Right cardiac atrium (tissue), 5 donors: ENCODE measurements at regions not wholly inside any gene's neighbourhood (a gene's known extent, or its start where the extent isn't known, plus 50 kb on each side); places are given as distances from the start of the nearest gene placed in this dataset.
A peak's percentile ranks its signal among the peaks of the same experiment; 100 is the strongest.

Experiments used
- ATAC-seq, 2 donors: fragments of 200-7000 bp; cut with Tn5 transposase; one replicate each; pipeline versions ENCODE4 v1.8.0 to v1.9.1; 2020; ENCODE audit warnings: moderate library complexity in 2 of 2, mild to moderate bottlenecking in 1 of 2
- DNase-seq, 3 donors: peaks; one replicate each; pipeline ENCODE4 v3.0.0-alpha.2; 2020
- H3K27ac ChIP-seq: one replicate; pipeline ENCODE4 v1.5.1; 2013; ENCODE audit warnings: mild to moderate bottlenecking, low read length, control low read depth, moderate library complexity
- H3K27me3 ChIP-seq: one replicate; pipeline ENCODE4 v1.6.1; 2013; ENCODE audit not compliant: control insufficient read depth, insufficient read depth
- H3K4me1 ChIP-seq: one replicate; pipeline ENCODE4 v1.6.1; 2013; ENCODE audit warnings: low read length; ENCODE audit not compliant: control insufficient read depth, insufficient read depth
- H3K4me3 ChIP-seq: one replicate; pipeline ENCODE4 v1.5.1; 2013; ENCODE audit warnings: low read length, control low read depth
- H3K9me3 ChIP-seq: one replicate; pipeline ENCODE4 v1.6.1; 2013; ENCODE audit warnings: low read length; ENCODE audit not compliant: control insufficient read depth
- whole genome bisulfite sequencing: extraction: QIAGEN DNeasy Blood & Tissue Kit; methylation state at CpG from one replicate; pipeline ENCODE4 v1.1.7; 2013; 5-methylcytosine and 5-hydroxymethylcytosine counted together
- intact Hi-C, 4 donors: fragments of 100-400 bp; cut with DNase I; formaldehyde crosslinking; loops; one replicate each; pipeline versions ENCODE4 v1.11.0 to v1.14.0; 2022 to 2023
- donor health status: healthy with polysubstance abuse.
- donor health status: DM: no; HTN: yes; CAD: no.
- donor health status: DM: no; HTN: no; CAD: no.
- donor health status: DM: no; HTN: yes; CAD: no; lungs with severe emphysema.
- donor health status: DM: yes; HTN: yes; CAD: no.

- no peak for ATAC-seq
These were observed 196.9 kb upstream of the BANK1 start for GRCh38 chr4:101593666-101594065.

DNA sequence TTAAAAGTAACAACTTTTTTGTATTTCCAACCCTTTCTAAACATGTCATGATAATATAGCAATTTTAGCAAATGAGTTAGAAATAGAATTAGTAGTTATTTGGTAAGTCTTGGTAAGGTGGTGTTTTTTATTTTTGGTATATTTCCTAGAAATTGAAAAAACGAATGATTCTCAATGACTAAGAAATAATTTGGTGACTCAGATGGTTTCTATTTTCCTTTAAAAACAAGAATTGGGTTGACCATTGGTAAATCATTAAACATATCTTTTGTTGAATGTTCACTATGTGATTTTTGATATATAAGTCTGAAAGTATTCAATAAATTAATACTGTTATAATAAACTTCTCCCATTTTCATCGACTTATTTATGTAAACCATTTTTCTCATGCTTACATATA is 206.2 kb upstream of the BANK1 start:
- Histone ChIP-seq H3K4me1 (no peaks in the 10 kb centered on the region), H3K4me3 (no peak overlapping the region), H3K27me3 (no peaks in the 10 kb centered on the region), H3K9me3 (peaks cover 3% of the 10 kb centered on the region), H3K27ac (no peak overlapping the region)
- no peak for DNase-seq
- 75% methylated on average over 2 of the region's 2 CpGs for WGBS
- intact Hi-C loops: no loop called here
- ATAC-seq: no peak

More at GRCh38 chr4:101593666-101594065, 196.9 kb upstream of the BANK1 start:
- intact Hi-C loops: no loop called here
- WGBS: 82% methylated on average over 2 of the region's 2 CpGs
- no peak for DNase-seq
- no peak overlapping the region for H3K27ac ChIP-seq
- no peaks in the 10 kb centered on the region for H3K9me3 ChIP-seq
- H3K27me3 ChIP-seq: no peaks in the 10 kb centered on the region
- no peak overlapping the region for H3K4me3 ChIP-seq
- no peaks in the 10 kb centered on the region for H3K4me1 ChIP-seq

DNA sequence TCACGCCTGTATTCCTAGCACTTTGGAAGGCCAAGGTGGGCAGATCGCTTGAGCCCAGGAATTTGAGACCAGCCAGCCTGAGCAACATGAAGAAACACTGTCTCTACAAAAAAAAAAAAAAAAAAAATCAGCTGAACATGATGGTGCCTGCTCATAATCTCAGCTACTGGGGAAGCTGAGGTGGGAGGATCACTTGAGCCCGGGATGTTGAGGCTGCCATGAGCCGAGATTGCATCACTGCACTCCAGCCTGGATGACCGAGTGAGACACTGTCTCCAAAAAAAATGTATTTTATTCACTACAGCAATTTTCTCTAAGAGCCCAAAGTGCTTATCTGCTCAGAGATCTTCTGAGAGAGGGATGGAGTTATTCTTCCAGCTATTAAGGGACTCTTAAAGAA is 215.8 kb upstream of the PPP3CA start:
- WGBS: 58% methylated on average over 5 of the region's 5 CpGs
- peak; percentile 33 to 71 (median 39) for DNase-seq

GRCh38 chr4:101556842-101557241 is 209.5 kb upstream of the PPP3CA start:
- no peak overlapping the region for H3K4me3 ChIP-seq
- no peaks in the 10 kb centered on the region for H3K4me1 ChIP-seq
- no peak overlapping the region for H3K27ac ChIP-seq
- no peaks in the 10 kb centered on the region for H3K27me3 ChIP-seq
- DNase-seq: no peak
- ATAC-seq: no peak
- WGBS: 70% methylated on average over 4 of the region's 4 CpGs
- no peaks in the 10 kb centered on the region for H3K9me3 ChIP-seq
- intact Hi-C loops: no loop called here

More for the DNA sequence above, 215.8 kb upstream of the PPP3CA start:
- peak in 1 of 2 donors; percentile 70 for ATAC-seq
- no peaks in the 10 kb centered on the region for H3K4me1 ChIP-seq
- intact Hi-C loops: no loop called here
- H3K27ac ChIP-seq: no peak overlapping the region
- no peak overlapping the region for H3K4me3 ChIP-seq
- no peaks in the 10 kb centered on the region for H3K27me3 ChIP-seq
- H3K9me3 ChIP-seq: no peaks in the 10 kb centered on the region

- ATAC-seq (no peak), DNase-seq (no peak)
- H3K9me3 ChIP-seq: no peaks in the 10 kb centered on the region
- intact Hi-C loops: no loop called here
- WGBS: 93% methylated on average over 4 of the region's 4 CpGs
- no peaks in the 10 kb centered on the region for H3K27me3 ChIP-seq
- no peak overlapping the region for H3K4me3 ChIP-seq
- no peaks in the 10 kb centered on the region for H3K4me1 ChIP-seq
- no peak overlapping the region for H3K27ac ChIP-seq
These were observed 208.1 kb upstream of the PPP3CA start for GRCh38 chr4:101555341-101555880.

- intact Hi-C loops: no loop called here
- H3K27ac ChIP-seq: no peak overlapping the region
- no peaks in the 10 kb centered on the region for H3K4me1 ChIP-seq
- ATAC-seq (no peak), DNase-seq (no peak)
- no peak overlapping the region for H3K4me3 ChIP-seq
- WGBS: 29% methylated on average over 2 of the region's 2 CpGs
- no peaks in the 10 kb centered on the region for H3K27me3 ChIP-seq
- no peaks in the 10 kb centered on the region for H3K9me3 ChIP-seq
These were observed 193.0 kb upstream of the PPP3CA start for GRCh38 chr4:101540336-101540735.

GRCh38 chr4:101528526-101528925 is 181.2 kb upstream of the PPP3CA start:
- Histone ChIP-seq H3K4me1 (no peaks in the 10 kb centered on the region), H3K4me3 (no peak overlapping the region), H3K27ac (no peak overlapping the region), H3K9me3 (no peaks in the 10 kb centered on the region), H3K27me3 (no peaks in the 10 kb centered on the region)
- intact Hi-C loops: no loop called here
- no peak for DNase-seq
- ATAC-seq: no peak
- WGBS: 76% methylated on average over 1 of the region's 1 CpG

DNA sequence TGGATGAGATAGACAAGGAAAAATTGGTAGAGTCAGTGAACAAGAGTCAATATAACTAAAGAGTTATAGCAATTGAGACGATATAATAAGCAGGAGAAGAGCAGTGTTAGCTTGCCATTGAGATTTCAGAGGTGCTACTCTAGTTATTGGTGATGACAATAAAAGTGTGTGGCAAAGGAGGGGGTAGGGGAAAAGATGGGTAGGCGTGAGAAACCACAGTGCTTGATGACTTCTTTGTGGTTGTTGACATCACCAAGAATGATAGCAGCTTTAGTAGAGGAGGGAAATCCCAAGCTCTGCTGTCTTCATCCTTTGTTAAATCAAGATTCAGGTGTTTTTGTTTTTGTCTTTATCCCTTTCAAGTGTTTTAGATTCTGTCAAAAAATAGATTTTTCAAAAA is 179.9 kb upstream of the PPP3CA start:
- Histone ChIP-seq H3K27ac (no peak overlapping the region), H3K27me3 (no peaks in the 10 kb centered on the region), H3K4me3 (no peak overlapping the region), H3K4me1 (no peaks in the 10 kb centered on the region), H3K9me3 (no peaks in the 10 kb centered on the region)
- ATAC-seq (no peak), DNase-seq (no peak)
- intact Hi-C loops: no loop called here
- 71% methylated on average over 2 of the region's 2 CpGs for WGBS

GRCh38 chr4:101515566-101515965 is 168.2 kb upstream of the PPP3CA start:
- Histone ChIP-seq H3K27me3 (no peaks in the 10 kb centered on the region), H3K4me1 (no peaks in the 10 kb centered on the region), H3K27ac (no peak overlapping the region), H3K4me3 (no peak overlapping the region), H3K9me3 (no peaks in the 10 kb centered on the region)
- intact Hi-C loops: no loop called here
- DNase-seq (no peak), ATAC-seq (no peak)

- Histone ChIP-seq H3K27ac (no peak overlapping the region), H3K9me3 (no peaks in the 10 kb centered on the region), H3K4me1 (no peaks in the 10 kb centered on the region), H3K4me3 (no peak overlapping the region), H3K27me3 (no peaks in the 10 kb centered on the region)
- intact Hi-C loops: no loop called here
- ATAC-seq (no peak), DNase-seq (no peak)
- 78% methylated on average over 2 of the region's 2 CpGs for WGBS
These were observed 167.8 kb upstream of the PPP3CA start for GRCh38 chr4:101515099-101515498.

- intact Hi-C loops: no loop called here
- Histone ChIP-seq H3K4me3 (no peak overlapping the region), H3K4me1 (no peaks in the 10 kb centered on the region), H3K9me3 (no peaks in the 10 kb centered on the region), H3K27me3 (no peaks in the 10 kb centered on the region), H3K27ac (no peak overlapping the region)
- DNase-seq: no peak
- no peak for ATAC-seq
- 81% methylated on average over 2 of the region's 2 CpGs for WGBS
These were observed 165.1 kb upstream of the PPP3CA start for GRCh38 chr4:101512416-101512815.

DNA sequence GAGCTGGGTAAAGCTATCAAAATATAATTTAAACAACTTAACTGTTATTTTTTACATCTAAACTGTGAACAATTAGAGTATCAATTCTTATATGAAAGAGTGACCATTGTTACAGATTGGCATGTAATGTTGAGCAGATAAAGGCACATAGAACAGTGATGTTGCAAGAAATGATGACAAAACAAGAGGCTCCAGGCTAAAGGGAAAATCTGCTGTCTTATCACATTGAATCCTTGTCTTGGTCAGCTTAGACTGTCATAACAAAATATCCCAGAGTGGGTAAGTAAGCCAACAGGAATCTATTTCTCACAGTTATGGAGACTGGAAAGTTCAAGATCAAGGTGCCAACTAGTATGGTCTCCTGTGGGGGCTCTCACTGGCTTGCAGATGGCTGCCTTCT is 154.1 kb upstream of the PPP3CA start:
- DNase-seq (no peak), ATAC-seq (no peak)
- no peaks in the 10 kb centered on the region for H3K9me3 ChIP-seq
- no peak overlapping the region for H3K27ac ChIP-seq
- no peaks in the 10 kb centered on the region for H3K27me3 ChIP-seq
- H3K4me1 ChIP-seq: no peaks in the 10 kb centered on the region
- H3K4me3 ChIP-seq: no peak overlapping the region
- intact Hi-C loops: no loop called here
